Gastroesophageal sphincter (tissue), 4 donors: ENCODE measurements at regions not wholly inside any gene's neighbourhood (a gene's known extent, or its start where the extent isn't known, plus 50 kb on each side); places are given as distances from the start of the nearest gene placed in this dataset.

Source experiments
- ATAC-seq: fragments of 150-250 bp; one replicate; pipeline ENCODE4 v1.9.1; 2016; ENCODE audit warnings: mild to moderate bottlenecking, moderate library complexity
- H3K27ac ChIP-seq, 4 donors: fragments of 200-600 bp; sonication (generic) in 3 of 4; 1 replicate in 3 of 4; 2 replicates in 1 of 4; pipeline ENCODE4 v1.5.1; 2016 to 2019
- H3K27me3 ChIP-seq: fragments of 200-600 bp; sonication (generic); one replicate; pipeline ENCODE4 v1.5.1; 2019
- H3K36me3 ChIP-seq, 2 donors: fragments of 200-600 bp; sonication (generic); one replicate each; pipeline ENCODE4 v1.5.1; 2019; ENCODE audit warnings: control low read depth in 1 of 2
- H3K4me1 ChIP-seq, 3 donors: fragments of 200-600 bp; sonication (generic); 1 replicate in 2 of 3; 2 replicates in 1 of 3; pipeline ENCODE4 v1.5.1; 2016 to 2019; ENCODE audit warnings: control low read depth in 2 of 3
- H3K4me3 ChIP-seq, 2 donors: fragments of 200-600 bp; sonication (generic); one replicate each; pipeline ENCODE4 v1.5.1; 2019; ENCODE audit warnings: mild to moderate bottlenecking in 1 of 2, moderate library complexity in 1 of 2
- H3K9me3 ChIP-seq, 3 donors: fragments of 200-600 bp; sonication (generic); one replicate each; pipeline ENCODE4 v1.5.1; 2017 to 2019; ENCODE audit warnings: control low read depth in 2 of 3
- CTCF ChIP-seq, 4 experiments: fragments of 200-600 bp in 2 of 4; fragments of 450-650 bp in 2 of 4; sonication (generic) in 1 of 4; IDR thresholded peaks; one replicate each; pipeline ENCODE4 v1.5.1; 2017 to 2019; ENCODE audit warnings: antibody characterized with exemption in 4 of 4, mild to moderate bottlenecking in 2 of 4, moderate library complexity in 2 of 4
- EP300 ChIP-seq: sonication (generic); formaldehyde crosslinking; IDR thresholded peaks from one replicate; pipeline ENCODE4 v1.6.1; 2017; ENCODE audit warnings: antibody characterized with exemption, mild to moderate bottlenecking
- POLR2A ChIP-seq, 2 donors: fragments of 450-650 bp; IDR thresholded peaks; one replicate each; pipeline ENCODE4 v1.6.1; 2017; ENCODE audit warnings: antibody characterized with exemption in 2 of 2, mild to moderate bottlenecking in 2 of 2, moderate library complexity in 1 of 2
- POLR2AphosphoS5 ChIP-seq: sonication (generic); formaldehyde crosslinking; IDR thresholded peaks from one replicate; pipeline ENCODE4 v1.6.1; 2017; ENCODE audit warnings: antibody characterized with exemption
- WGBS, 2 donors: methylation state at CpG; one replicate each; pipeline ENCODE4 v1.1.5; 2018; ENCODE audit warnings: low coverage in 1 of 2; 5-methylcytosine and 5-hydroxymethylcytosine counted together

- TF ChIP-seq POLR2AphosphoS5 (no peak), EP300 (no peak), POLR2A (IDR thresholded peaks at IDR 0.05) (no peak), CTCF (IDR thresholded peaks at IDR 0.05) (no peak)
- H3K4me1 ChIP-seq = peaks cover 8 to 25% (median 8%) of the 10 kb centered on the region in 3 donors
- no peaks in the 10 kb centered on the region for H3K27me3 ChIP-seq
- no peaks in the 10 kb centered on the region for H3K36me3 ChIP-seq
- ATAC-seq = no peak
- WGBS, 2 donors = 60% methylated on average over 1 of the region's 2 CpGs; no CpG with 5 or more reads in 1 of the 2 donors
- no peaks in the 10 kb centered on the region for H3K9me3 ChIP-seq
- H3K4me3 ChIP-seq = no peak overlapping the region
- H3K27ac ChIP-seq = peak overlapping the region in 3 of 4 donors; percentile 48 to 64 (median 61)
These were observed 331.9 kb upstream of the PRKCQ start for GRCh38 chr10:6912021-6912420.

GRCh38 chr10:6909905-6910560 lies 330.0 kb upstream of the PRKCQ start:
- H3K9me3 ChIP-seq = no peaks in the 10 kb centered on the region
- TF ChIP-seq CTCF (IDR thresholded peaks at IDR 0.05) (no peak), EP300 (no peak), POLR2A (IDR thresholded peaks at IDR 0.05) (no peak), POLR2AphosphoS5 (no peak)
- H3K36me3 ChIP-seq = no peaks in the 10 kb centered on the region
- H3K27ac ChIP-seq = no peak overlapping the region
- WGBS, 2 donors = 90% methylated on average over 1 of the region's 6 CpGs; no CpG with 5 or more reads in 1 of the 2 donors
- ATAC-seq = no peak
- no peaks in the 10 kb centered on the region for H3K27me3 ChIP-seq
- no peak overlapping the region for H3K4me3 ChIP-seq
- H3K4me1 ChIP-seq = peaks cover 8 to 25% (median 8%) of the 10 kb centered on the region in 3 donors

GRCh38 chr10:6907877-6908530 lies 327.9 kb upstream of the PRKCQ start:
- H3K27ac ChIP-seq = no peak overlapping the region
- no peak for TF ChIP-seq EP300
- TF ChIP-seq POLR2A (IDR thresholded peaks at IDR 0.05) = no peak
- no peak for TF ChIP-seq POLR2AphosphoS5
- TF ChIP-seq CTCF (IDR thresholded peaks at IDR 0.05) = no peak
- no peaks in the 10 kb centered on the region for H3K9me3 ChIP-seq
- no peaks in the 10 kb centered on the region for H3K27me3 ChIP-seq
- H3K4me1 ChIP-seq = peaks cover 3 to 14% (median 8%) of the 10 kb centered on the region in 3 donors
- WGBS, 2 donors = 64 to 79% methylated on average over 3 to 4 of the region's 4 CpGs
- no peaks in the 10 kb centered on the region for H3K36me3 ChIP-seq
- no peak for ATAC-seq
- no peak overlapping the region for H3K4me3 ChIP-seq

GRCh38 chr10:6894405-6894804 lies 314.3 kb upstream of the PRKCQ start:
- no peak for TF ChIP-seq POLR2AphosphoS5
- TF ChIP-seq POLR2A (IDR thresholded peaks at IDR 0.05) = no peak
- no peak for TF ChIP-seq CTCF (IDR thresholded peaks at IDR 0.05)
- TF ChIP-seq EP300 = no peak

GRCh38 chr10:6892864-6893263 lies 312.8 kb upstream of the PRKCQ start:
- 92 to 93% methylated on average over 2 of the region's 2 CpGs for WGBS, 2 donors
- Histone ChIP-seq H3K36me3 (no peaks in the 10 kb centered on the region), H3K27ac (no peak overlapping the region), H3K9me3 (no peaks in the 10 kb centered on the region), H3K4me1 (no peaks in the 10 kb centered on the region), H3K27me3 (no peaks in the 10 kb centered on the region), H3K4me3 (no peak overlapping the region)
- no peak for ATAC-seq
- TF ChIP-seq EP300 = no peak
- no peak for TF ChIP-seq POLR2A (IDR thresholded peaks at IDR 0.05)
- no peak for TF ChIP-seq POLR2AphosphoS5
- no peak for TF ChIP-seq CTCF (IDR thresholded peaks at IDR 0.05)

More at GRCh38 chr10:6894405-6894804, 314.3 kb upstream of the PRKCQ start:
- Histone ChIP-seq H3K4me1 (no peaks in the 10 kb centered on the region), H3K4me3 (no peak overlapping the region), H3K9me3 (no peaks in the 10 kb centered on the region), H3K27ac (no peak overlapping the region), H3K36me3 (no peaks in the 10 kb centered on the region), H3K27me3 (no peaks in the 10 kb centered on the region)
- WGBS, 2 donors = 95 to 98% methylated on average over 2 of the region's 2 CpGs
- ATAC-seq = no peak
